Pancreas (tissue), 10 donors: ENCODE measurements at regions not wholly inside any gene's neighbourhood (a gene's known extent, or its start where the extent isn't known, plus 50 kb on each side); places are given as distances from the start of the nearest gene placed in this dataset.
A peak's percentile ranks its signal among the peaks of the same experiment; 100 is the strongest.

ENCODE experiments used
- ATAC-seq, 4 donors: fragments of 200-7000 bp; cut with Tn5 transposase; one replicate each; pipeline versions ENCODE4 v1.8.0 to v1.9.1; 2020; ENCODE audit warnings: mild to moderate bottlenecking in 4 of 4, moderate library complexity in 4 of 4
- DNase-seq, 6 donors: peaks; one replicate each; pipeline ENCODE4 v3.0.0-alpha.2; 2020
- FAIRE-seq: peaks from 2 replicates; lab custom pipeline; 2012; peaks lifted over from hg19 to GRCh38; lab: Jason Lieb, UNC
- H3K27ac ChIP-seq, 4 donors: fragments of 200-600 bp; sonication (generic); 1 replicate in 3 of 4; 2 replicates in 1 of 4; pipeline versions ENCODE4 v1.5.0 to v1.8.0; 2020
- H3K27me3 ChIP-seq, 4 donors: fragments of 200-600 bp; one replicate each; pipeline ENCODE4 v1.8.0; 2021
- H3K36me3 ChIP-seq, 3 donors: fragments of 200-600 bp; sonication (generic) in 1 of 3; one replicate each; pipeline versions ENCODE4 v1.5.0 to v1.8.0; 2020 to 2021
- H3K4me1 ChIP-seq, 3 donors: fragments of 200-600 bp; one replicate each; pipeline ENCODE4 v1.8.0; 2021
- H3K4me3 ChIP-seq, 4 donors: fragments of 200-600 bp; sonication (generic) in 2 of 4; one replicate each; pipeline versions ENCODE4 v1.5.0 to v1.8.0; 2020 to 2021
- H3K9me3 ChIP-seq, 4 donors: fragments of 200-600 bp; one replicate each; pipeline ENCODE4 v1.8.0; 2021
- CTCF ChIP-seq, 4 donors: fragments of 200-600 bp; sonication (generic) in 3 of 4; IDR thresholded peaks; one replicate each; pipeline versions ENCODE4 v1.5.0 to v1.8.0; 2021; ENCODE audit warnings: antibody characterized with exemption in 4 of 4
- WGBS, 2 donors: extraction: QIAGEN DNeasy Blood & Tissue Kit; methylation state at CpG; one replicate each; pipeline ENCODE4 v1.1.7; 2013; 5-methylcytosine and 5-hydroxymethylcytosine counted together
- intact Hi-C, 3 donors: fragments of 100-400 bp; cut with DNase I; formaldehyde crosslinking; loops; one replicate each; pipeline versions ENCODE4 v1.11.1 to v1.14.2; 2022
- donor health status: healthy with polysubstance abuse.
- donor health status: DM: no; HTN: no; CAD: no; lungs with moderate emphysema.
- donor health status: DM: no; HTN: no; CAD: no.
- donor health status: control.
- donor health status: control.
- donor health status: Bipolar disorder and iron deficiency.
- donor health status: DM: yes; HTN: yes; CAD: no.
- donor health status: DM: no; HTN: no; CAD: no.
- donor health status: DM: no; HTN: no; CAD: no.
- donor health status: DM: yes; HTN: yes; CAD: no.

GRCh38 chr4:187204389-187204918 is 480.8 kb upstream of the FAT1 start:
- no peaks in the 10 kb centered on the region for H3K4me1 ChIP-seq
- intact Hi-C loops, result no loop called here
- no peak for ATAC-seq
- no peak overlapping the region for H3K4me3 ChIP-seq
- TF ChIP-seq CTCF (IDR thresholded peaks at IDR 0.05), result no peak
- 53 to 56% methylated on average over 5 of the region's 5 CpGs for WGBS, 2 donors
- H3K9me3 ChIP-seq, result no peaks in the 10 kb centered on the region
- H3K27me3 ChIP-seq, result no peaks in the 10 kb centered on the region
- no peaks in the 10 kb centered on the region for H3K36me3 ChIP-seq
- H3K27ac ChIP-seq, result no peak overlapping the region
- DNase-seq, result no peak
- no peak for FAIRE-seq

GRCh38 chr4:187207931-187208330 is 484.3 kb upstream of the FAT1 start:
- intact Hi-C loops, result no loop called here
- Histone ChIP-seq H3K4me3 (no peak overlapping the region), H3K9me3 (no peaks in the 10 kb centered on the region), H3K36me3 (no peaks in the 10 kb centered on the region), H3K27me3 (no peaks in the 10 kb centered on the region), H3K27ac (no peak overlapping the region), H3K4me1 (no peaks in the 10 kb centered on the region)
- no peak for FAIRE-seq
- 82 to 87% methylated on average over 3 of the region's 3 CpGs for WGBS, 2 donors
- DNase-seq, result no peak
- no peak for TF ChIP-seq CTCF (IDR thresholded peaks at IDR 0.05)
- ATAC-seq, result no peak

GRCh38 chr4:187208651-187209050 is 485.0 kb upstream of the FAT1 start:
- no peak for DNase-seq
- Histone ChIP-seq H3K36me3 (no peaks in the 10 kb centered on the region), H3K9me3 (no peaks in the 10 kb centered on the region), H3K27ac (no peak overlapping the region), H3K27me3 (no peaks in the 10 kb centered on the region), H3K4me3 (no peak overlapping the region), H3K4me1 (no peaks in the 10 kb centered on the region)
- no peak for ATAC-seq
- no peak for TF ChIP-seq CTCF (IDR thresholded peaks at IDR 0.05)
- intact Hi-C loops, result no loop called here
- FAIRE-seq, result no peak
- 67 to 78% methylated on average over 2 of the region's 2 CpGs for WGBS, 2 donors

- DNase-seq (no peak), ATAC-seq (peak in 1 of 4 donors; percentile 43), FAIRE-seq (no peak)
- Histone ChIP-seq H3K27ac (no peak overlapping the region), H3K9me3 (no peaks in the 10 kb centered on the region), H3K4me3 (no peak overlapping the region), H3K27me3 (no peaks in the 10 kb centered on the region), H3K36me3 (no peaks in the 10 kb centered on the region), H3K4me1 (no peaks in the 10 kb centered on the region)
- 79 to 84% methylated on average over 11 of the region's 11 CpGs for WGBS, 2 donors
- intact Hi-C loops, result no loop called here
- TF ChIP-seq CTCF (IDR thresholded peaks at IDR 0.05), result no peak
These were observed 486.4 kb upstream of the FAT1 start for GRCh38 chr4:187209921-187210613.

GRCh38 chr4:187212446-187213080 is 488.9 kb upstream of the FAT1 start:
- Histone ChIP-seq H3K27me3 (no peaks in the 10 kb centered on the region), H3K9me3 (no peaks in the 10 kb centered on the region), H3K4me3 (no peak overlapping the region), H3K4me1 (no peaks in the 10 kb centered on the region), H3K27ac (no peak overlapping the region), H3K36me3 (no peaks in the 10 kb centered on the region)
- TF ChIP-seq CTCF (IDR thresholded peaks at IDR 0.05), result no peak
- 82 to 85% methylated on average over 9 of the region's 9 CpGs for WGBS, 2 donors
- no peak for ATAC-seq
- intact Hi-C loops, result no loop called here
- no peak for DNase-seq
- no peak for FAIRE-seq
